HG02588 (cell line): ENCODE measurements at regions not wholly inside any gene's neighbourhood (a gene's known extent, or its start where the extent isn't known, plus 50 kb on each side); places are given as distances from the start of the nearest gene placed in this dataset.

Experiments used
- ATAC-seq: cut with Tn5 transposase; IDR thresholded peaks from one replicate; pipeline ENCODE4 v1.9.1; 2021; ENCODE audit warnings: mild to moderate bottlenecking, moderate library complexity; ENCODE audit not compliant: unreplicated experiment

DNA sequence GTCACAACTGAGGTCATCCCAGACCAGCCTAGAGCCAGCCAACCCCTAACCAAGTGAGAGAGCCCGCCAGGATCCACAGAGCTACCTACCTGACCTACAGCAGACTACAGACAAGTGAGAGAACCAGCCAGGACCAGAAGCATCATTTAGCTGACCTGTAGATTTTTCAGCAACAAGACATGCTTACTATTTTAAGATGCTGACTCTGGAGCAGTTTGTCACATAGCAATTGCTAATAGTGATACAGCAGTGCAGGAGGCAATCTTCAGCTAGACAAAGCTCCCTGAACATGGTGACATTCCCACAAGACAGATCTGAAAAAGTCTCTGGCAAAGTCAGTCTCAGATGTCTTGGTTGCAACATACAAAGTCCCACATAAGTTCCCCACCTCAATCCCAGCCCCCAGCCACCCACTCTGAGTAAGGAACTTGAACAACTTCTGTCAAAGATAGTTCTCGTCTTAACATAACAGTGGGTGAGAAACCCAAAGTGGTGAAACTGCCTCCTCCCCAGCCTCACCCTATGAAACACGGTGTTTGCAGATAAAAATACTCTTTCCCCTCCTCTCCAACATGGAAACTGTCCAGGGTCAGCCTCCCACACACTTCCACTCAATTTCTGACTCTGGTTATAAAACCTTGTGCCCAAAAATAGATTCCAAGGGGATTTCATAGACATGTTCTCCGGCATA lies 120.3 kb upstream of the SLC6A11 start:
- no peak for ATAC-seq

DNA sequence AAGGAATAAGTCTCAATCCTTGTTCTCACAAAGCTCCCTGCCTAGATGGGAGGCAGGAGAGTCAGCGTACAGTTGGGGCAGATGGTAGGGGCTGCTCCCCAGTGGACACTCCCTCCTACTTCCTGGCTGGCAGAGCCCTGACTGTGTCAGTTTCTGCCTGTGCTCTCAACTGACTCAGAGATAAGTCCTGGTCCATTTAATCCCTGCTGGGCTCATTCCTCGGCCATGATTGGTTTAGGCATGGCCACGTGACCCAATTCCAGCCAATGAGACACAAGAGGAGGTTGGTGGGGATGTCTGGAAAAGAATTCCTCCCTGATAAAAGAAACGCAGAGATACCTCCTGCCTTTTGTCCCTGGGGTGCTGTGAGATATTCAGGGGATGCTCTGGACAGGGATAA lies 118.1 kb upstream of the SLC6A11 start:
- no peak for ATAC-seq

DNA sequence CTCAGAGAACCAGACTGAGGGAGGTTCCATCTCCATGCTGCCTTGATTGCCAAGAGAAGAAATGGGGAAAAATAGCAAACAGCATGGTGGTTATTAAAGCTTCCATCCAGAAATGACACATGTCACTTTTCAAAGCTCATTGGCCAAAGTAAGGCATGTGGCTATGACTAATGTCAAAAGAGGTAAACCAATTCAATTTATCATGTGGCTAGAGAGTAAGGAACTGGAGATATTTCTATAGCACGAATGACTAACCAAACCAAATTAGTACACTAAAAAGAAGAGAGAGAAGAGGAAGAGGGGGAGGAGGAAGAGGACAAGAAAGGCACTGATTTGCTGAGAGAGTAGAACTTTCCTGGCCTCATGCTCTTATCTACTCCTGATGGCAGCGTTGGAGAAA lies 115.2 kb upstream of the SLC6A11 start:
- ATAC-seq: no peak

DNA sequence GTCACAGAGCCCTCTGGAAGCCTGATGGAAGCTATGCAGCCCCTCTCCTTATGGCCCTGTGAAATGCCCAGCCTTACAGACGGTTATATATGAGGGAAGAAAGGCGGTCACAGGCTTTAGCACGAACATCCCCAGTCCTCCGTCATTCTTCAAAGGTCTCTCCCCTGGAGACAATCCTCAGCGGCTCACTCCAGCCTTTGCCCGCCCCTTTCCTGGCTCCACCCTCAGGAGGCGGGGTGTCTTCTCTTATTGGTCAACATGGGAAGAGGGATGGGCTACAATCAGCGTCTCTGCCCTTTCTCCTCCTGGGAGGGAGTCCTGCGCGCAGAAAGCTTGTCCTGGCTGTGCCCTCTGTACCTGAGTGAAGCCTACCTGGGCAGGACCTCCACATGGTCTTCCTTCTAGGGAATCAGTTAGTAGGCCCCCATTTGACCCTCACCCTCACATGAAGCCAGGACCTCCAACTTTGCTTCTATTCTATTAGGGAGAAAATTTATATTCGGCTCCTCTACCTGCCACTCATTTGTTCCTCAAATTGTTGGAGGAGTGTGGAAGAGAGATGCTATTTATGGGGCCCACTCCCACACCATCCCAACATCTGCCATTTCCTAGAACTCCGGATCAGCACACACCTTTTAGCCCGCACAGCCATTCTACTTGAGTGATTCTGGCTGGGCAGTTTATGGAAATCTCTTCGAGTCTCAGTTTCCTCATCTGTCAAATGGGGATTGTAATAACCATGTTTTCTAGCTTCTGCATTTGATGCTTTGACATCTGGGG lies 112.9 kb upstream of the SLC6A11 start:
- ATAC-seq: no peak

DNA sequence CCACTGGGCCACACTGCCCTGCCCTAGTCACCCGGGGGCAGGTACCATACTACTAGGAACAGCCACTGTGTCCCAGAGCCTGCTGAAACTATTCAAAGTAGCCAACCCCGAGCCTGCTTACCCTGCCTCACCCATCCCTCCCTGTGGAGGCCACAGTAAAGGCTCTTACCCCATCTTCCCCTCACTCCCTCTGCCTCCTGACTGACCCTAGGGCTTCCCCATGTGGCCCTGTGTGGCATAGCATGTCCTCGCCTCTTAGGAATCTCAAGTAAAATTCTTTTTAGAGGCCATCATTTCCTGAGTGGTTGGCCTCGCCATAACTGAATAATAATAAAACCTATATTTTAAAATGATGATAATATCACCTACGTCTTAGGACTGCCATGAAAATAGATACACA lies 112.2 kb upstream of the SLC6A11 start:
- ATAC-seq: no peak

DNA sequence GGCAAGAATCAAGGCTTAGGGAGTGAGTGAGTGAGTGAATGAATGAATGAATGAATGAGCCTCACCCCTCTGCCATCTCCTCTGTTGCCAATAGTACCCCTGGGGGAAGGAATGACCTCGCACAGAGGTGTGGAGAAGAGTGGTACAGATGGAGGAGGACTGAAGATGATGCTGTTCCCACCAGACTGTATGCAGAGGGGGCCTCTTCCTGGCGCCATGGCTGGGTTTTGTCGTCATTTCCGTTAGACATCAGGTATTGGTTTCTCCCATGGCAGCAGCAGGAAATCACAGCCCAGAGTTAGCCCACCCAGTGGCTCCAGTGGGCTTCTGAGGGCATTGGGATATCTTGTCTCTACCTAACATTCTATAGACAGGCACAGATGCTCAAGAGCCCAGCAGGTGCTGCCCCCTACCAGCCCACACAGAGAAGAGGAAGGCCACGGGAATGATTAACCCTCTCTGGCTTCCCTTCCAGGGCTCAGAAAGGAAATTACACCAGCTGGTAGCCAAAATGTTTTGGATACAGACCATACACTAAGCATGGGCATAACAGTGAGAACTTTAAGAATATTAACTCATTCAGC lies 109.8 kb upstream of the SLC6A11 start:
- no peak for ATAC-seq

DNA sequence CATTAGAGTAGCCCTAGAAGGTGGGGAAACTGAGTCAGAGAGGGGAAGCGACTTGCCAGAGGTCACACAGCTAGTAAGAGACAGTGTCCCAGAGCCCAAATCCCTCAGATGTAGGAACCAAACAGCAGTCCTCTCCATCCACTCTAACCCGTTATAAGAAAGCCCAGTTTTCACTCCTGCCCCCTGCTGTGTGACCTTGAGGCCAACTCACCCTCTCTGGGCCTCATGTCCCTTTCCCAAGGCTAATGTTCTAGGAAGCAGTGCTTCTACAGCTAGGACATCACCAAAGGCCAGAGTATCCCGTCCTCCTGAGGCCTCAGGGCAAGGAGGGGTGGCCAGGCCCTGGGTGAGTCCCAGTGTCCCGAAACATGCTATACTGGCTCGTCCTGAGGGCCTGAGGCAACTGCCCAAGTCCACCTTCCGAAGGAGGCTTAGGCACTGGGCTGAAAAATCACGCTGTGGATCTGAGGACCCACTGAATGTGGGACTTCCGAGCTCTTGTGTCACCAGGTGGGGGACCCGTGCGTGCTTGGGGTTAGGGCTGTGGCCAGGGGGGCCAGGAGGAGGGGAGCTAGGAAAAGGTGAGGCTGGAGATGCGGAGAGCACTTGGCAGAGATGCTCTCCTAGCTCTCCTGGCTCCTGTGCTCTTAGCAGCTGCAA lies 109.2 kb upstream of the SLC6A11 start:
- no peak for ATAC-seq

DNA sequence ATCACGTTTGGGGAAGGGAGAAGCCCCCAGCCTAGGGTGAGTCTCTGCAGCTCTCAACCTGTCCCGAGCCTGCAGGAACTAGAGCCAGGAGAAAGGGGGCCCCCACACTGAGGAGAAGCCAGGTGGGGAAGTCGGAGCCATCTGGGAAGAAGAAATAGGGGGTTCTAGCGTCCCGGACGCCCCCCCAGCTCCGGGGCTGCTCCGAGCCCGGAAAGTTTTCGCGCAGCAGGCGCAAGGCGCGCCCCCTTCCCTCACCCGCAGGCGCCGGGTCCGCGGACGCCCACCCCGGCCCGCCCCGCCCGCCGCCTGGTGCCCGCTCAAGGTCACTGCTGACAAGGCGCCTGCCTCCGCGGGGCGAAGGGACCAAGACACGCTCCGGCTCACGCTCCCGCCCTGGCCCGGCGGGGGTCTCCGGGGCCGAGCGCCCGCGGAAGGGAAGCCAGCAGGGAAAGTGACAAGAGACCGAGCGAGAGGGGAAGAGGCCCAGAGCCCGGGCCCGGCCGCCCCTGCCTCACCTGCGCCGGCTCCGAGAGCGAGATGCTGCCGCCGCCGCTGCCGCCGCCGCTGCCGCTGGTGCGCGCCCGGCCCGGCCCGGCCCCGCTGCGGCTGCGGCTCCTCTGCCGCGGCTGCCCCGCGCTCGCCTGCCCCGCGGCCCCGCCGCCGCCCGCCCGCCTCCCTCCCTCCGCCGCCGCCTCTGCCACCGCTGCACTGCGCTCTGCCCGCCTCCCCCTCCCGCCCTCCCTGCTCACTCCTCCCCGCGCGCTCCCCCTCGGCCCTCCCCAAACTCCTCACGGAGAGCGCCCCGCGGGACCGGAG lies 108.4 kb upstream of the SLC6A11 start:
- ATAC-seq: no peak

DNA sequence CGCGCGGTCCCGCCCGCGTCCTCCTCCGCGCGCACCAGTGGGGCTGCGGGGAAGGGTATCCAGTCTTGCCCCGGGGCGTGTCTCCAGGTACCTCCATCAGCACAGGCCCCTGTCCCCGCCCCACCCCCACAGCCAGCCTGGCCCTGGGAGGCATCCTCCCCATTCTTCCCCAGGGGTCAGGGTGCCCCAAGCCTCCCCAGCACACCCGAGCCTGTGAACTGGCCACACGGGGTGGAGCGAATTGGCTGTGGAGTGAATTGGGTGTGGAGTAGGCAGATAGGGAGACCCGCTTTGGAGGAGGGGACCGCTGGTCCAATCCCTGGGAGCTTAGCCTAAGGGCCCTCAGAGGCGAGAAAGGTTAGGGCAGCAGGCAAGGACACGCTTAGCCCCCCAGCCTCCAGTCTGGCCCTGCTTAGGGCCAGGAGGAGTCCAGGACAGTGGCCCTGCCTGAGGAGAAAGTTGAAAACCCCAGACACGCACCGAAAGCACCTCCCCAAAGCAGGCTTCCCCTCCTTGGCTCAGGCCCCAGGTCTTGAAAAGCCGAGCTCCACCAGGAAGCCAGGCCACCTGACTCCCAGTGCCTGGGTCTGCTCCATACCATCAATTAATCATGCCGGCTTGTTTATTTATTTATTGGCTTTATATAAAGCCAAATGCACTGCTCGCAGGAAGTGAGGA lies 107.7 kb upstream of the SLC6A11 start:
- ATAC-seq: no peak

DNA sequence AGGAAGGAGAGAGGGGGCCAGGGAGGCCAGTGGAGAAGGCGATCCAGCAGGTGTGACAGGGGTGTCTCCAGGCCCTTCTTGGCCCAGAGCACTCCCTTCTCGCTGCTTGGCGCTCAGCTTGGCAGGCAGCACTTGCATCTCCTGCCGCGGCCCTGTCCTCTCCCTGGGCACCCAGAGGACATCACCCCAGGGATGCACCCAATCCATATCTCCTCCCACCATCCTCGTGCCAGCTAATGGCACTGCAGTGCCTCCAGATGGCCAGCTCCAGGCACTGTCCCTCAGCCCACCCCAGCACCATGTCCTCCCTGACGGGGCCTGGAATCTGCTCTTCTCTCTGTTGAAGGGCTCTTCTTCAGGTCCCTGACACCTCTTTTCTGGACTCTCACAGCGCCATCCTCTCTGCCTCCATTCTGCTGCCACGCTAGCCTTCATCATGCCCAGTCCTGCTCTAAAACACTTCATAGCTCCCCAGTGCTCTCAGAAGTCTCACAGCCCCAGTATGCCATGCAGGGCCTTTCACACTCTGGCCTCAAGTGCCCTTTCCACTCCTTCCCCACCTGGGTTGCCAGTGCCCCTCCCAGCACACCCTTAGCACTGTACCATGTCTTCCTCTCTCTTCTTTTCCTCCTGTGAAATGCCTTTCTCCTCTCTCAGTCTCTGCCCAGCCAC lies 106.8 kb upstream of the SLC6A11 start:
- no peak for ATAC-seq

DNA sequence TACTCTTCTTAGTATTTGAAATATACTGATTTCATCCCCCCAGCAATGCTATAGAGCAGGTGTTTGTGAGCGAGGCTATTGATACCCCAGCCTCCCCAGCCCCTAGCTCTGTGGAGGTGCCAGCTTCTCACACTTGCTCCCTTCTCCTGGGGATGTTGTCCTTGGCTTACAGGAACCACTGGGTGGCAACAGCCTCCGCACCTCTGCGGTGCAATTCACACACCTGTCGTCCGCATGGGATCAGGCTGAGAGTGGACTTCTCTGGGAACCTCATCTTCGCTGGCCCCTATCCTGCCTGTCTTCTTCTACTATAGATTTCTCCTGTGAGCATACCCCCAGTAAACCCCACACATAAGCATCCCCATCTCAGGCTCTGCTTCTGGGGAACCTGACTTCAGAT lies 103.9 kb upstream of the SLC6A11 start:
- no peak for ATAC-seq

DNA sequence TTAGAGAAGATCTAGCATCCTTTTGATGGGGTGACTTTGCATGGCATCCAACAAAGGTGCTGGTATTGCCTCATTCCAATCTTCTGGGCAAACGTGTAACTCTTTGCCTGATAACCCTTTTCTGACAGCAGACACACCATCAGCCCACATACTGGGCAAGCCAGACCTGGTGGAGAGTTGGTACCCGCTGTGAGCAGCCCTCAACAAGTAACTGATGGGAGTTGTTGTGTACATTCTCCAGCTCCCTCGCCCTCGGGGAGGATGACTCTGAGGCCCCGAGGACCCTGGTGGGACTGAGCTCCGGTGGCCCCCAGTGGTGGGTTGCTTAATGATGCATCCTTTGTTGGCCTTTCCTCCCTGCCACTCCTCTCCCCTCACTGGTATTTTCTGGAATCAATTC lies 102.4 kb upstream of the SLC6A11 start:
- no peak for ATAC-seq

DNA sequence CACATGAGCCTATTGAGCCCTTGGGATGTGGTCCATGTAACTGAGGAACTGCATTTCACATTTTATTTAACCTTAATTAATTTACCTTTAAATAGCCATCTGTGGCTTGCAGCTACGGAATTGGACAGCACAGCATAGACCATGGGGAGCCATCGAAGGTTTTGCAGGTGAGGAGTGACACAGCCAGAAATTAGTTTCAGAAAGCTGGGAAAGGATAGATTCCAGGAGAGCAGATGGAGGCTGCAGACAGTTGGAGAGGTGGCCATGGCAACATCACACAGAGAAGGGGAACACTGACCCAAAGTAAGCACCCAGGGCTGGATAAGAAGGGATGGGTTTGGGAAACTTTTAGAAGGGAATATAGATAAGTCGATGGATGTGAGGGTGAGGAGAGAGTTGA lies 100.1 kb upstream of the SLC6A11 start:
- ATAC-seq: no peak

DNA sequence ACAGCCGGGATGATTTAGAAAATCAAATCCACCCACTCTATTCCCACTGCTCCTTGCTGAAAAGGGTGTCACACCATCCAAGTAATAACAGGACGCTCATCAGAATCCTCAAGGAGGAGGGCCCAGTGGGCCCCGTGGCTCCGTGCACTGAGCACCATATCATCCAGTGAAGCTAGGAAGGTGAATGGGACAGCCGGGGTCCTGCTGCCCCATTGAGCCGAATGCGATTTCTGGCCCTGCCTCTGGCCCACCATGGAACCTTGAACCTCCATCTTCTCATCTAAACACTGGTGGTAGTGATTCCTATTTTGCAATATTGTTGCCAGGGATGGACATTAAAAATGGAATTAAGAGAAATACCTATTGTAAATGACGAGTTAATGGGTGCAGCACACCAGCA lies 99.1 kb upstream of the SLC6A11 start:
- ATAC-seq: no peak

DNA sequence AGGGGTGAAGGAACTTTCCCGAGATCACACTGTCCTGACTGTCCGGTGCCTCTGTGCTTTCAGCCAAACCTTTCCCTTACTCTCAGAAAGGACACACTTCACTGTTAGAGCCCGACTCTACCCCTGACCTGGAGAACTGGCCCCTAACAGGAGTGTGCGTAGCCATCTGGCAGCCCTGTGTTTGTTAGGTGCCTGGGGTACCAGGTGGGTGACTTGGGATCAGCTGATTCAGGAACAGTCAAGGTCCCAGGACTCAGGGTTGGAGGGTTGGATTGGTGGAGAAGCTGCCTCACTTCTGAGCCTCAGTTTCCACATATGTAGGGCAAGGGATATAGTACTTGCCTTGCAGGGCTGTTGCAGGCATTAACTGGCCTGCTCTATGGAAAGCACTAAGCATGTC lies 98.3 kb upstream of the SLC6A11 start:
- ATAC-seq: no peak

DNA sequence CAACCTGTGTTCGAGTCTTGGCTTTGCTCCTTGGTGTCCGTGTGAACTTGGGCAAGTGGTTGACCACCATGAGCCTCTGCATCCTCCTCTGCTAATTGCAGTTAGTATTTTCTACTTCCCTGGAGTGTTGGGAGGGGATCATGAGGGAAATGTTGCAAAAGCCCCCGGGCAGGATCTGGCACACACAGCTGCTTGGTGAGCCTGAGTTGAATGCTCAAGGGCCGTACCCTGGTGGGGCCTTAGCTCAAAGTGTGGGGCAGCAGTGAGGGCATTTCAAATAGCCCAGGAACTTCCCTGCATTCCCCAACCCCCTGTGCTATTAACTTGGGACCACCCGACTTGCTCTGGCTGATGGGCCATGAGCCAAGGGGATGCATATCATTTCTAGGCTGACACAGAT lies 94.9 kb upstream of the SLC6A11 start:
- no peak for ATAC-seq

DNA sequence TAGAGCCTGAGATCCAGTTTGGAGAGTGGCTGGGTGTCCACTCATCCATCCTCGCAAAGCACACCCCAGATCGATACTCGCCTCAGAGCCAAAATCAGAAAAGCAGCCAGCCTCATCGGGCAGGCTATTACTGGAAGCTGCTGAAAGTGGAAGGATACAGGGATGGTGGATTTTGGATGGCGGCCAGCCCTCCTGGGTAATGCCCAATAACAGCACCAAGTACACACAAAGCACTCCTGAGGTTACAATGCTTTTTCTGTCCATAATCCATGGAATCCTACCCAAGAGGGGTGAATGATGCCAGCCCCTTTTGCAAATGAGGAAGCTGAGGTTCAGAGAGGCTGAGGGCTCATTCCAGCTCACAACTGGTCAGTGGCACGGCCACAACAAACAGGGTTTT lies 93.1 kb upstream of the SLC6A11 start:
- no peak for ATAC-seq

DNA sequence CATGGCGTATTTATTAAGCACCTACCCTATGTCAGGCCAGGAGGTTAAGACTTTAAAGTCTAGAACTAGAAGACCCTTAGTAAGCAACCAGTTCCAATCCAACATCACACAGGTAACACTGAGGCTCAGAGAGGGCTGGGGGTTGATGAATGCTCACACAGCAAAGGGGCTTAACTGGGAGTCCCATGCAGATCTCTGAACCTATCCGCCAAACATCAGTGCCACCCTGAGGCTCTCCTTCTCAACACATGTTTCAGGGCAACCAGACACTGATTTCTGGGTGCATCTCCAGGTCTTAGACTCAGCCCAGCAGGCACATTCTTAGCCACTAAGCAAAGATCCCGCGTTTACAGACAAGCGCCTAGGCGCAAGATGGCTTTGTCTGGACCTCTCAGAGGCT lies 92.0 kb upstream of the SLC6A11 start:
- ATAC-seq: no peak

DNA sequence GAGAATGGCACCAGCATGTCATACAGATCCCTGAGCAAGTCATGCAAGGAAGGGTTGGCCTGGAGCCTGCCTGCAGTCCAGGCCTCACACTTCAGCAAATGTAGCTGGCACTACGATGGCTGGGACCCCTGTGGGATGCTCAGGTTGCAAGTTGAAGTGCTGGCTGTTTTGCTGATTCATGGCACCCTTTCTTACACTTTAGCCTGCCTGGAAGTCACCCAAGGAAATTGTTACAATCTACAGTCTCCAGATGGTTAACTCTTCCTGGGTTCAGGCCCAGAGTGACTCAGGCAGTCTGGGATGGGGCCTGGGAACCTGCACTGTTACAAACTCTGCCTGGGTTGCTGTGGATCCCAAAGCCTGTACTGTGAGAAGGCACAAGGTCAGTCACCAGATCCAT lies 91.0 kb upstream of the SLC6A11 start:
- no peak for ATAC-seq

DNA sequence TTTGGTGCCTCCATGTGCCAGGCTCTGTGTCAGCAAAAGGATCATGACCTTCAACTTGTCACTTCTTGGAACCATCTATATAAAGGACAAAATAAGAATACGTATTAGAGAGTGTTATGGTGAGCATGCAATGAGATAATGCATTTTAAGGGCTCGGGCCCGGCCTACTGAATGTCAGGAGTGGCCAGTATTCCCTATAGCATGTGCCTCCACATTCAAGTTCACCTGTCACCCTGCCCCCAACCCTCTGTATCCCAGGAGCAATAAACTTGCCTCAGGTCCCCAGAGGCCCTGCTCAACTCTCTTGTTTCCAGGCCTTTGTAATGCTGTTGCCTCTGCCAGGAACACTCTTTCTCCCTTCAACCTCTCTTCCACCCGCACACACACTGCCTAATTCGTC lies 90.2 kb upstream of the SLC6A11 start:
- no peak for ATAC-seq
